HG02763 (cell line): ENCODE measurements at regions not wholly inside any gene's neighbourhood (a gene's known extent, or its start where the extent isn't known, plus 50 kb on each side); places are given as distances from the start of the nearest gene placed in this dataset.
"Not testable (repeated sequence)": the region's sequence is repeated elsewhere in the genome, so short reads cannot be mapped to it uniquely, and the experiment has no call there.

Source experiments
- ATAC-seq: cut with Tn5 transposase; IDR thresholded peaks from one replicate; pipeline ENCODE4 v1.9.1; 2021; ENCODE audit warnings: mild to moderate bottlenecking, moderate library complexity; ENCODE audit not compliant: unreplicated experiment

DNA sequence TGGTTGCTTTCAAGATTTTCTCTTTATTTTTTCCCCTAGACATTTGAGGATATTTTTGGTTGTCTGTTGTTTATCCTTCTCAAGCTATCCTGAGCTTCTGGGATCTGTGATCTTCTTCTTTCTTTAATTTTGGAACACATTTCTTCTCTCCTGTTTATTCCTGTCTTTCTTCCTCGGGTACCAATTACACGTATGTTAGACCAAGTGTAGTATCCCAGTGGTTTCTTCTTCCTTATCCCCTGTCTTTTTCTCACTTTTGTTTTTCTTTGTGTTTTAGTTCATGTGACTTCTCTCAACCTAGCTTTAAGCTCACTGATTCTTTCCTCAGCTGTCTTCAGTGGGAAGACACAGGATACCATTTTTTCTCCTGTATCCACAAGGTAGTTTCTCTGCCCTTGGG lies 120.0 kb downstream of the GALR1 start:
- no peak for ATAC-seq

DNA sequence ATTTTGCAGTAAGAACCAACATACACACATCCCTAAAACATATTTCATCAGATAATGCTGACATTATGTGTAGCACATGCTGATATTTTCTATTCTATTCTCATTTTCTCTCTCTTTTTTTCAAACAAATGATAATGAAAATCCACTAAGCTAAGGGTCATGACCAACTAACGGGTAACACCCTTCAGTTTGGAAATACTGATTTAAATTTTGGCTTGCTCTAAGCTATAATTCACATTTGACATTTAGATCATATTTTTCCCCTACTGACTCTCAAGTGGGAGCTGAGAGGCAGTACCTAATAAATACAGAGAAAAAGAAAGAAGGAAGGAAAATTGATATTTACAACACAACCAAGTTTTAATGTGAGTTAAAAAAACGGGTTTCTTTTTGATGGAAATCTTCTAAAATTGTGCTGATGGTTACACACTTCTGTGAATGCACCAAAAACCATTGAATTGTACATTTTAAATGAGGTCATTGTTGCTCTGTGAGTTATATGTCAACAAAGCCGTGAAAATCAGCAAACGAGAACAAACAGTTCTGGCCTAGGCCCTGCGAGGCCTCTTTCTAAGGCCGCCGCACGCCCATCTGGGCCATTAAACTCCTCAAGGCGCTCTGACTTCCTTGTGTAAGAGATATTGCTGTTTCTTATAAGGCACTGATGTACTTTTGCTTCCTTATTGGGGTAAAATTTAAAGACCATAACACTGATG lies 124.2 kb downstream of the GALR1 start:
- ATAC-seq, result no peak

DNA sequence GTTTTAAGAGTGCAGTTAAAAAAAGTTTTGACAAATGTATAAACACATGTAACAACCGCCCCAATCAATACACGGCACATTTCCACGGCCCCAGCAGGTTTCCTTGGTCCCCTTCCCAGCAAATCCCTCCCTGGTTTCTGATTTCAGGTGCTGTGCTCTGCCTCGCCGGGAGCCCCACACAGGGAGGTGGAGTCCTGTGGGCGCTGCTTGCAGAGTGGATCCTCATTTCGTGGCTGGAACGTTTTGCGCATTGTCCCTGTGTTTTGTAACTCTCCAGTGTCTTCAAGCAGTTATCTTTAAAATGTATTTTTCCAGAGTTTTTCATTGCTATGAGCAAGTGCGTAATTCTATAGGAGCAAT lies 124.8 kb downstream of the GALR1 start:
- no peak for ATAC-seq

DNA sequence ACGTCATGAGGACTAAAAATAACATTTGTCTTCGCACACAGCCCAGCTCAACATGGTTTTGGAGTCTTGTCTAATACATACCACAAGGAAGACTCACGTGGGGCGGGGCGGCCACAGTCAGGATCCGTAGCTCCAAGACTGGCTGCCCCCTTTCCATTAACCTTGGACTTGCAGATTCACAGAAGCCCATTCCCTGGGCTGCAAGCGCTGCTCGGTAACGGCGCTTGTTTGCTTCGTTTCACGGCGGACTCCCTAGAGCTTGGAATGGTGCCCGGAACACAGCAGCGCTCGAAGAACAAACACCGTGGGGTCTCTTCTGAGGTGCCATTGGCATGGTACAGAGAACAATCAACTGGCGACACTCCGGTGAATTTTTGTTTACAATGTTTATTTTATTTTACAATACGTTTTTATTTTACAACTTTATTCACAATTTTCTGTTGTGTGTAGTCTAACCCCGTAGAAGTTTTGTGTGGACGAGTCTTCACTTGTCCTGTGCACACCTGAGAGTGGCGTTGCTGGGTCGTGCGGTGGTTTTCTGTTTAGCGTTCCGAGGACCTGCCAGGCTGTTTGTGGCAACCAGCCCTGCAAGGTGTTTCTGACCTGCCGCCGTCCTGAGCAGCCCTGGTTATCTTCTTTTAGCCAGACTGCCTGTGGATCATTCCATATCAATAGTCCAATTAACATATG lies 126.5 kb downstream of the GALR1 start:
- ATAC-seq, result no peak

DNA sequence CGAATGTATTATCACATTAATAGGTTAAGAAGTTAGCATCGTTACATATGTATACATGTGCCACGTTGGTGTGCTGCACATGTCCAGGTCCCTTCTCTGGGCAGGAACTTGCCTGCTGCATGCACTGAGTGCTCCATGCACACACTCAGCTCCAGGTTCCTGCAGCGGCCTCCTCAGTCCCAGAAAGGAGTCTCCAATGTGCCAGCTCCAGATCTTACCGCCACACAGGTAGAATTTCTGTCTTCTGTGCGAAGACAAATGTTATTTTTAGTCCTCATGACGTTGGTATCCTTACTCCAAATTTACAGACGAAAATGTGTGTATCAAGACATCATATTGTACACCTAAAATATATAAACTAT lies 127.1 kb downstream of the GALR1 start:
- ATAC-seq, result no peak

DNA sequence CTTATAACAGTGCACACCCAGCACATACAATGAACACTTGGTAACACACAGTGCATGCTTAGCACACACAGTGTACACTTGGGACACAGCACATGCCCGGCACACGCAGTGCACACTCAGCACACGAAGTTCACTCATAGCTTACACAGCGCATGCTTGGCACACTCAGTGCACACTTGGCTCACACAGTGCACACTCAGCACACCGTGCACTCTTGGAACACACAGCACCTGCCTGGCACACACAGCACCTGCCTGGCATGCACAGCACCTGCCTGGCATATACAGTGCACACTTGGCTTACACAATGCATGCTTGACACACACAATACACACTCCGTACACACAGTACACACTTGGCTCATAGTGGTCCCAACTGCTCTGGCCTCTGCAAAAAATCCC lies 128.2 kb downstream of the GALR1 start:
- no peak for ATAC-seq

DNA sequence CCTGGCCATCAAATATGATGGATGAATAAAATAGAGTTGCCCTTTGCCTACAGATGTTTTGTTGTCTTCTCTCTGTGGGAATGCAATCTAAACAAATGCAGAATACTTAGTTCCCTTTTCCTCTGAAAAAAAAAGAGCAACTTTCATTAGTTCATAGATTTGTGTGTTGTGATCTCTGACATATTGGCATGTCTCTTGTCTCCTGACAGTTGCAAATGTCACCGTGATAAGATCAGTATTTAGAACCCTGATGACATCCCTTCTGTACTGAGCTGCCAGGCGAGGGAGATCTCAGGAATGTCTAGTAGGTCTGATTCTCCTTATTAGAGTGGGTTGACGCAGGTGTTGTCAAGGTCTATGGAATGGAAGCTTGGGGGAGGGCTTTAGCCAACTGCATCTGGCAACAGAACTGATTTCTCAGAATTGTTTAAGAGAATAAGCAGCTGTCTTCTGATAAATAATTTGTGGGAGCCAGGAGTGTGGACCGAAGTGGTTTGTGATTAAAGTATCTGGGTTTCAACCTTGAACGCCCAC lies 130.4 kb downstream of the GALR1 start:
- no peak for ATAC-seq

DNA sequence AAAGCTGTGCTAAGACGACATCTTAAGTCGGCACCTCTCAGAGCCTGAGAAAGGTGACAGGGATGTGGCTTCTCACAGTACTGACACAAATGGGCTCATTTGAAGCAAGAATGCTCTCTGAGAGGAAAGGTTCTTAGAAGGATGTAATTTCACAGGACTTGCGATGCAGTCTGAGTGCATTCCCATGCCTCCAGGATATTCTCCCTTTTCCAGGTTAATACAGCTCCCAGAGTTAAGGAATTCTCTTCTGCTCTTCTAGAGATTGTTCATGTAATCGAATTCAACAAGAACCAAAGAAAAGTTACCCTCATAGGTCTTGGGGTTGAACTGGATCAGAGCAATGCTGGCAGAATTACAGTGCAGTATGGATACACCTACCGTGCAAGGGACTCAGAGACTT lies 131.0 kb downstream of the GALR1 start:
- no peak for ATAC-seq

DNA sequence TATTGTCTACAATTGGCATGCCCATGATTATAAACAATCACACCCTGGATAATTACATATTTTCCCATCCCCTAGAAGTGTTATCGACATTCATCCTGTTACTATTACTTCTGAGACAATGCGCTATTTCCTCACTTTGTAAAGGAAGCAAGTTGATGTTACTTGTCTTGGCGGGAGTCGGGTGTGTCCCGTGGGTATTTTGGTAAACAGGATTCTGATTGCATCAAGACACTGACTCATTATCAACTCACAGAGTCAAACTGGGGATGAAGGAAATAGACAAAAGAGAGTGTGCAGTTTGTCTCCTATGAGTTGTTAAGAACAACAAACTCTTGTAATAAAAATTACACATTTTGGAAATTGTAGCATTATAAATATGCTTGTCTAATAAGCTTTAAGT lies 142.7 kb downstream of the GALR1 start:
- ATAC-seq, result no peak

DNA sequence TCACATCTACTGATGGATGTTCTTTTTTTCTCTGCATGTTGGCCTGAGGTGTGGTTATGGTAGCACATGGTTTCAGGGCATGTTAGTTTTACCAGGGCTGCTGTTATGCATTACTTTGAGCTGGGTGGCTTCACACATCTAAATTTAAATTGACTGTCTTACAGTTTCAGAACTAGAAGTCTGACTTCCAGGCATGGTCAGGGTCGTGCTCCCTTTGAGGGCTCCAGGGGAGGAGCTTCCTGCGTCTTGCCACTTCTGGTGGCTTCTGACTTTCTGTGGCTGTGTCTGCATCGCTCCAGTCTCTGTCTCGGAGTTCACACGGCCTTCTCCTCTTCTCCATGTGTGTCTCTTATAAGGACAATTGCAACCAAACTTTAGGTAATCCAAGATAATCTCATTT lies 143.9 kb downstream of the GALR1 start:
- ATAC-seq, result no peak

DNA sequence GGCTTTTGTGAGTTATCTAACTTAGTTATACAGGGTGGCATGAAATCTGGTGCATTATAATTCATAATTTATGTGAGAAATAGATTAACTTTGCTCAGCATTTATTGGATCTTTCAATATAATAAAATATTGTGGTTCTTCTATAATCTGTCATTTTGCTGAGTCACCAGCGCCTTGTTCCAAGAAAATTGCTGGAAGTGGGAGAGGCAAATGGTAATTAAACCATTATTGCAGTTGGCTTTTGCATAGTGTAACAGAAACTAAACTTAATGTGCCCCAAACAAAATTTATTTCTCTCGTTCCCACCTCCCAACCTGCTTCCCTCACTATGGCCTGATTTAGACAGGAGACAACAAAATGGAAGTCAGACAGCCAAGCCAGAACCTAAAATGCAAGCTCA lies 146.3 kb downstream of the GALR1 start:
- no peak for ATAC-seq

DNA sequence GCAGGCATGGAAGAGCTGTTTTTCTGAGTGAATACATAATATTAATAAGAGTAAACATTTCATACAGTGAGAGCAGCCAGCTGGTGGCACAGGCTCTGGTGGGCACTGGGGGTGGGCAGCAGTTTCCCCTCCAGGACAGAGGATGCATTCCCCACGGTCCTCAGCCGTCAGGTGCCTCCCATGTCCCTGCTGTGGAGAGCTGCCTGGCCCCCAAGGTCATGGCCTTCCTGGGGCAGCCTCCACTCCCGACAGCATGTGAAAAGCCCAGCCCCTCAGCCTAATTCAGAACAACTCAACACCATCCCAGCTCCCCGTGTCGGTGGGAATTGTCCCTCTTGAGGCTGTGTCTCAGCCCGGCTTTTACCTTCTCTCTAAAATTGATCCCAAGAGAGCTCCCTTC lies 147.4 kb downstream of the GALR1 start:
- no peak for ATAC-seq

DNA sequence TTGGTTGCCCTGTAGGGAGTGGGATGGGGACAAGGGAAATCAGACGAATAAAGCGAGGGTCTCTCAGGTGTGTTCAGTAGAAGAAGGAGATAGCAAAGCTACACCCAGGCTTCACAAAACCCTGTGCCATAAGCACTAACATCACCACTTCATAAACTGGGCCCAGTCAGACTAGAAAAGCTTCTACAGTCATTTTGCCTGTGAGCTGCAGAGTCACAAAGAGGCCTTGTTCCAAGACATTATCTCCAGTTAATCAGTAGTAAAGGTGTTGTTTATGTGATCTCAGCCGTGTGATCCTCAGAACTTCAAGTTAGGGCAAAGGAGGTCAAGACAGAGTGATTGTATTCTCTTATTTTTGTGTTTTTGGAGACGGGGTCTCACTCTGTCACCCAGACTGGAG lies 148.0 kb downstream of the GALR1 start:
- no peak for ATAC-seq

DNA sequence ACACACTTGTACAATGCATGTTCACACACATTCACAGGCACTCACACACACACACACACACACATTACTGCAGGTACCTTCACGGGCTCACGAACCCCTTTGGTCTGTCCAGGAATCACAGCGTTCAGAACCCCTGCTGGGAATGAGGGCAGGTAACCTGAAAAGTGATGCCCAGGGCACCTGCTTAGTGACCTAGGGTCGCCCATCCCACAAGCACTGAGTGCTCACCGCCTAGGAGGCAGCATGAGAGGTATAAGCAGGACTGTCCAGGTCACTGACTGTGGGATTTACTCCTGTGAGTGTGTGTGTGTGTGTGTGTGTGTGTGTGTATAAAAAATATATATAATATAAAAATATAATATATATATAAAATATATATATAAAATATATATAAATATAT lies 150.9 kb downstream of the GALR1 start:
- no peak for ATAC-seq

DNA sequence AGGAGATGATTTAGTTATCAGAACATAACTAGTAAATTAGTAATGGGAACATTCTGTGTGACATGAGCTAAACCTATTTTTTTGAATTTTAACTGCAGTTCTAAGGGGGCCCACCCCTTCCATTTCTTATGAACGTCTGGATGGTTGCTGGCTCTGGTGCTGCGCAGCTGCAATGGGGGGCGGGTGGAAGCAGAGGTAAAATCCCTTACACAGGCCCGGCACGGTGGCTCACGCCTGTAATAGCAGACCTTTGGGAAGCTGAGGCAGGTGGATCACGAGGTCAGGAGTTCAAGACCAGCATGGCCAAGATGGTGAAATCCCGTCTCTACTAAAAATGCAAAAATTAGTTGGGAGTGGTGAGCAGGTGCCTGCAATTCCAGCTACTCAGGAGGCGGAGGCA lies 151.5 kb downstream of the GALR1 start:
- no peak for ATAC-seq

DNA sequence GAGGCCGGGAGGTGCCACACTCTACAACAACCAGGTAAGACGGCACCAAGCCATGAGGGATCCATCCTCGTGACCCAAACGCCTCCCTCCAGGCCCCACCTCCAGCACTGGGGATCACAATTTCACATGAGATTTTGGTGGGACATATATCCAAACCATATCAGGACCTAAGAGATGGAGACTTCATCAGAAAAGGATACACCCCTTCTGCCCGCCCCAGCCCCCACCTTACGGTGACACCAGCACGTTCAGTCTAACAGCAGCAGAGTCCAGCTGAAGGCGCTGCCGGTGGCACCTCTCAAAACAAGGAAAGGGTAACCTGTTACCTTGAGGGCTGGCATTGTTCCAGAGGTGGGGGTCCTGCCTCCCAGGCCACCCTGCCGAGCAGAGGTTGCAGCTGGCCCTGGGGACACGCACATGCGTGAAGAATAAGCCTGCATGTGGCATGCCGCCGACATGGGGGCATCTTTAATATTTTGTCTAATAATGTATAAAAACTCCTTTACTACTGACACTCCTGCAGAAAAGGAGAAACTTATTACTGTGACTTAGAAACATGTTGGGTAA lies 154.4 kb downstream of the GALR1 start:
- no peak for ATAC-seq

DNA sequence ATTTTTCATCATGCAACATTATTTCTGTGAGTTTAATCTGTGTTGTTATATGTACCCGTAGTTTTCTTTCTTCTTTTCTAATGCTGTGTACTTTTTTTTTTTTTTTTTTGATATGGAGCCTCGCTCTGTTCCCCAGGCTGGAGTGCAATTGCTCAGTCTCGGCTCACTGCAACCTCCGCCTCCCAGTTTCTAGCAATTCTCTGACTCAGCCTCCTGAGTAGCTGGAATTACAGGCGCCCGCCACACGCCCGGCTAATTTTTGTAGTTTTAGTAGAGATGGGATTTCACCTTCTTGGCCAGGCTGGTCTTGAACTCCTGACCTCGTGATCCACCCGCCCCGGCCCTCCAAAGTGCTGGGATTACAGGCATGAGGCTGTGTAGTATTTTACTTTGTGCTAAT lies 155.4 kb downstream of the GALR1 start:
- no peak for ATAC-seq

DNA sequence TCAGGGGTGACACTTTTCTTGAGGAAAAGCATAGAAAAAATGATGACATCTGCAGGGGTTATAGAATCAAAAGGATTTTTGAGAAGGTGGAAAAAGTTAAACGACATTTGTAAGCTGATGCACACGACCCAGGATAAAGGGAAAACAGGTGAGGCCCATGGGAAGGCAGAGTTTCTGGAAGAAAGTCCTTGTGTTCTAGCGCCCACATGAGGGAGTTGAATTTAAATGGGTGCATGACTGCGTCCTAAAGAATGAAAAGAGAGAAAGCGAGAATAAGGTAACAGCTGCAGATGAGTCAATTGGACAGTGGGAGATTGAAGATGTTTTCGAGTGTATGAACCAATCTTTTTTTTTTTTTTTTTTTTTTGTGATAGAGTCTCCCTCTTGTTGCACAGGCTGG lies 158.1 kb downstream of the GALR1 start:
- ATAC-seq, result no peak

DNA sequence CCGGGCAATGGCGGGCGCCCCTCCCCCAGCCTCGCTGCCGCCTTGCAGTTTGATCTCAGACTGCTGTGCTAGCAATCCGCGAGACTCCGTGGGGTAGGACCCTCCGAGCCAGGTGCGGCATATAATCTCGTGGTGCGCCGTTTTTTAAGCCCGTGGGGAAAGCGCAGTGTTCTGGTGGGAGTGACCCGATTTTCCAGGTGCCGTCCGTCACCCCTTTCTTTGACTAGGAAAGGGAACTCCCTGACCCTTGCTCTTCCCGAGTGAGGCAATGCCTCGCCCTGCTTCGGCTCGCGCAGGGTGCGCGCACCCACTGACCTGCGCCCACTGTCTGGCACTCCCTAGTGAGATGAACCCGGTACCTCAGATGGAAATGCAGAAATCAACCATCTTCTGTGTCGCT lies 171.9 kb downstream of the GALR1 start:
- ATAC-seq, result not testable (repeated sequence)

DNA sequence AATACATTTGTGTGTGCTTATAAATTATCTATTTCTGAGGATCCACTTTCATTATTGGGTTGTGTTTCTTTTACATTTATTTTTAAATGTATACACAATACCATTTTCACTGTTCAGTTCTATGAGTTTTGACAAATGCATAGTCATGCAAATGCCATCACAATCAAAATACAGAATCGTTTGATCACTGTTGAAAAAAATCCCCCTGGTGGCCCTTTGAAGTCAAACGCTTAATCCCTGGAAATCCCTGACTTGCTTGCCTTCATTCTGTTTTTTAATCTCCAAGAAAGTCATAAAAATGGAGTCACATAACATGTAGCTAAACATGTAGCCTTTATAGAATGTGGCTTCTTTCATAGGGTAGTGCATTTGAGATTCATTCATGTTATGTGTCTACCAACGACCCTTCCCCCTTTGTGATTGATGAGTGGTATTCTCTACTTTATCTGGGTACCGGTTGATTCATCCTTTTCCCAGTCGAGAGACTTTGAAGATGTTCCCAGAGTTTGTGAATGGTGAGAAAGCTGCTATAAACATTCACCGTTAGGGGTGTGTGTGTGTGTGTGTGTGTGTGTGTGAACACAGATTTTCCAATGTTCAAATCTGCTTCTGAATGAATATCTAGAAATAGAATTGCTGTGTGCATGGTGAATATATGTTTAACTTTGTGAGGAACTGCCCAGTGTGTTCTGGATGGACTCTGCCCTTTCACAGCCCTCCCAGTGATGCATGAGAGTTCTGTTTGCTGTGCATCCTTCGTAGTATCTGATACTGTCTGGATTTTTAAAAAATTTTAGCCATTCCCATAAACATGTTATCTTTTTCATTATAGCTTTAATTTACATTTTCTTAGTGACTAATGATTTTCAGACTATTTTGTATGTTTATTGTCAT lies 173.6 kb downstream of the GALR1 start:
- no peak for ATAC-seq

DNA sequence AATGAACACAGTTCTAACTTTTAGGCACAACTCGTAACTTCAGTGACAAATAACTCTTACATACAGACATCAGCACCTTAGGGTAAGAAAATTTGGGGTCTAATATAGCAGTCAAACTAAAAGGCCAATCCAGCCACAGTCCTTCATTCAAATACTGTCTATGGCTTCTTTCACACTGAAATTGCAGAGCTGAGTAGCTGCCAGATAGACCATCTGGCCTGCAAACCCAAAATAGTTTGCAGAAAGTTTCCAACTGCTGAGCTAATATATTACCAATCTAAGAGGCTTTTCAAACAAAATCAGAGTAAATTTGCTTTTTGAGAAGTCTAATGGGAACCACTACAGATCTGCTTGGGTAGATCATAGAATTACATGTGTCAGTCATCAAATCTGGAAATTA lies 183.4 kb downstream of the GALR1 start:
- no peak for ATAC-seq
